WTC11 (cell line): ENCODE measurements at regions not wholly inside any gene's neighbourhood (a gene's known extent, or its start where the extent isn't known, plus 50 kb on each side); places are given as distances from the start of the nearest gene placed in this dataset.

ENCODE experiments used
- ATAC-seq: fragments of 200-7000 bp; cut with Tn5 transposase; 2 replicates; pipeline ENCODE4 v1.10.0; 2021; ENCODE audit warnings: mild to moderate bottlenecking, moderate library complexity
- CTCF ChIA-PET: fragments of 300-600 bp; sonication (Branson Sonifier 250); formaldehyde crosslinking; loops from one replicate; lab custom pipeline; 2021; ENCODE audit warnings: antibody characterized with exemption; lab: Charles Lee
- POLR2A ChIA-PET: fragments of 350-600 bp; sonication (Branson Sonifier 250); formaldehyde crosslinking; loops from one replicate; lab custom pipeline; 2021; ENCODE audit warnings: antibody characterized with exemption; lab: Charles Lee
- DNase-seq: peaks from one replicate; pipeline ENCODE4 v3.0.0; 2021; ENCODE audit warnings: low spot score
- H3K27ac Mint-ChIP-seq: 2 replicates; pipeline ENCODE4 v1.8.0; 2021; ENCODE audit warnings: mixed read lengths
- H3K27me3 Mint-ChIP-seq: 2 replicates; pipeline ENCODE4 v1.8.0; 2021; ENCODE audit warnings: low read depth, mild to moderate bottlenecking, moderate library complexity, mixed read lengths
- H3K36me3 Mint-ChIP-seq: 2 replicates; pipeline ENCODE4 v1.8.0; 2021; ENCODE audit warnings: mixed read lengths
- H3K4me1 Mint-ChIP-seq: 2 replicates; pipeline ENCODE4 v1.8.0; 2022; ENCODE audit warnings: mixed read lengths
- H3K4me3 Mint-ChIP-seq: 2 replicates; pipeline ENCODE4 v1.8.0; 2021; ENCODE audit warnings: mild to moderate bottlenecking, moderate library complexity, mixed read lengths
- H3K9me3 Mint-ChIP-seq: 2 replicates; pipeline ENCODE4 v1.8.0; 2021; ENCODE audit warnings: mixed read lengths
- CREB1 ChIP-seq: sonication (generic); formaldehyde crosslinking; IDR thresholded peaks from 2 replicates; pipeline ENCODE4 v1.8.0; 2023; ENCODE audit warnings: mild to moderate bottlenecking, missing genetic modification reagents
- CREM ChIP-seq: sonication (generic); formaldehyde crosslinking; IDR thresholded peaks from 2 replicates; pipeline ENCODE4 v1.8.1; 2022; ENCODE audit warnings: mild to moderate bottlenecking, missing genetic modification reagents, moderate library complexity
- IRF2 ChIP-seq: sonication (generic); formaldehyde crosslinking; IDR thresholded peaks from 2 replicates; pipeline ENCODE4 v1.8.0; 2022; ENCODE audit warnings: low read depth, missing genetic modification reagents, borderline replicate concordance
- JAZF1 ChIP-seq: fragments of 250-450 bp; sonication (Bioruptor Pico); IDR thresholded peaks from 2 replicates; pipeline ENCODE4 v1.9.0; 2021; ENCODE audit warnings: moderate library complexity, mild to moderate bottlenecking, inconsistent platforms
- NFYB ChIP-seq: sonication (generic); formaldehyde crosslinking; conservative IDR thresholded peaks from 2 replicates; pipeline ENCODE4 v1.8.0; 2022; ENCODE audit warnings: low read depth, missing genetic modification reagents
- NR1H2 ChIP-seq: sonication (generic); formaldehyde crosslinking; IDR thresholded peaks from 2 replicates; pipeline ENCODE4 v1.9.0; 2021; ENCODE audit warnings: mild to moderate bottlenecking, moderate library complexity, missing genetic modification reagents
- PRRX2 ChIP-seq: fragments of 250-450 bp; sonication (Bioruptor Pico); IDR thresholded peaks from 2 replicates; pipeline ENCODE4 v1.8.0; 2021; ENCODE audit warnings: mild to moderate bottlenecking
- SMAD4 ChIP-seq: sonication (generic); formaldehyde crosslinking; IDR thresholded peaks from 2 replicates; pipeline ENCODE4 v1.8.0; 2022; ENCODE audit warnings: mild to moderate bottlenecking, missing genetic modification reagents
- ZNF232 ChIP-seq: sonication (generic); formaldehyde crosslinking; IDR thresholded peaks from 2 replicates; pipeline ENCODE4 v1.8.0; 2022; ENCODE audit warnings: mild to moderate bottlenecking, missing genetic modification reagents
- TF ChIP-seq, protein P1 (sequence below): fragments of 200-600 bp; IDR thresholded peaks from 2 replicates; pipeline ENCODE4 v1.8.0; 2022; ENCODE audit warnings: antibody characterized with exemption
- TF ChIP-seq, protein P2 (sequence below): sonication (generic); formaldehyde crosslinking; IDR thresholded peaks from 2 replicates; pipeline ENCODE4 v1.8.1; 2023; ENCODE audit warnings: mild to moderate bottlenecking, missing genetic modification reagents
- TF ChIP-seq, protein P3 (sequence below): sonication (generic); formaldehyde crosslinking; IDR thresholded peaks from 2 replicates; pipeline ENCODE4 v1.8.0; 2022; ENCODE audit warnings: mild to moderate bottlenecking, missing genetic modification reagents
- TF ChIP-seq, protein P4 (sequence below): sonication (generic); formaldehyde crosslinking; IDR thresholded peaks from 2 replicates; pipeline ENCODE4 v1.8.1; 2022; ENCODE audit warnings: mild to moderate bottlenecking, moderate library complexity, missing genetic modification reagents
- TF ChIP-seq, protein P5 (sequence below): fragments of 250-450 bp; sonication (Bioruptor Pico); IDR thresholded peaks from 2 replicates; pipeline ENCODE4 v1.9.0; 2021; ENCODE audit warnings: mild to moderate bottlenecking
- TF ChIP-seq, protein P6 (sequence below): sonication (generic); formaldehyde crosslinking; conservative IDR thresholded peaks from 2 replicates; pipeline ENCODE4 v1.8.1; 2023; ENCODE audit warnings: mild to moderate bottlenecking, low read depth, missing genetic modification reagents, moderate library complexity
- TF ChIP-seq, protein P7 (sequence below): sonication (generic); formaldehyde crosslinking; IDR thresholded peaks from 2 replicates; pipeline ENCODE4 v1.8.0; 2022; ENCODE audit warnings: mild to moderate bottlenecking, missing genetic modification reagents
- TF ChIP-seq, protein P8 (sequence below): sonication (generic); formaldehyde crosslinking; IDR thresholded peaks from 2 replicates; pipeline ENCODE4 v1.8.0; 2022; ENCODE audit warnings: mild to moderate bottlenecking, missing genetic modification reagents
- TF ChIP-seq, protein P9 (sequence below): sonication (generic); formaldehyde crosslinking; IDR thresholded peaks from 2 replicates; pipeline ENCODE4 v1.8.1; 2022; ENCODE audit warnings: mild to moderate bottlenecking, missing genetic modification reagents, moderate library complexity, borderline replicate concordance
- TF ChIP-seq, protein P10 (sequence below): fragments of 250-450 bp; sonication (Bioruptor Pico); IDR thresholded peaks from 2 replicates; pipeline ENCODE4 v1.9.0; 2021; ENCODE audit warnings: moderate library complexity, mild to moderate bottlenecking, inconsistent platforms, borderline replicate concordance

DNA sequence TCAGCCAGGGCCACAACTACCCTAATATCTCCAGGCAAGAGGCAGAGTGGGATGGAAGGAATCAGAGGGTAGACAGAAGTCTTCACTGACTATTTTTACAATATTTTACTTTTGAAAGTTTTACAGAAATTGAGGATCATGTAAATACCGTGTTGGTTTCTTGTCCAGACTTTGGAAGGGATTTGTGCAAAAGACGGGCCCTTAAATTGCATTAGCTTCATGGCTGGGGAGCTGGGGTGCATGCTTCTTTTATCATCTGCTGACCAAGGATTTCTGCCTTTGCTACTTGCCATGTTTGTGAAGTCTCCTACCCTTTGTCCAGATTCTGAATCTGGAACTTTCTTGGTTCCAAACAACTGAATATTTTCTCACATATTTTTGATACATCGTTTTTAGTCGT, 107.7 kb upstream of the GRIN3A start:
- POLR2A ChIA-PET = no interaction called here
- no peaks in the 10 kb centered on the region for H3K9me3 Mint-ChIP-seq
- no peak for DNase-seq
- no peaks in the 10 kb centered on the region for H3K27me3 Mint-ChIP-seq
- ATAC-seq = no peak
- no peaks in the 10 kb centered on the region for H3K36me3 Mint-ChIP-seq
- 0 out of 2 replicates have a peak, but pooled peaks cover 5% of the 10 kb centered on the region for H3K4me1 Mint-ChIP-seq
- H3K27ac Mint-ChIP-seq = no peak overlapping the region
- no peak overlapping the region for H3K4me3 Mint-ChIP-seq
- TF ChIP-seq ZNF232 (CRISPR knock-in tag) (no peak), JAZF1 (CRISPR knock-in tag) (no peak), NR1H2 (CRISPR knock-in tag) (no peak), NFYB (no peak), CREB1 (no peak), CREM (CRISPR knock-in tag) (no peak), IRF2 (no peak), PRRX2 (CRISPR knock-in tag) (no peak)
- TF ChIP-seq, protein P1, sequence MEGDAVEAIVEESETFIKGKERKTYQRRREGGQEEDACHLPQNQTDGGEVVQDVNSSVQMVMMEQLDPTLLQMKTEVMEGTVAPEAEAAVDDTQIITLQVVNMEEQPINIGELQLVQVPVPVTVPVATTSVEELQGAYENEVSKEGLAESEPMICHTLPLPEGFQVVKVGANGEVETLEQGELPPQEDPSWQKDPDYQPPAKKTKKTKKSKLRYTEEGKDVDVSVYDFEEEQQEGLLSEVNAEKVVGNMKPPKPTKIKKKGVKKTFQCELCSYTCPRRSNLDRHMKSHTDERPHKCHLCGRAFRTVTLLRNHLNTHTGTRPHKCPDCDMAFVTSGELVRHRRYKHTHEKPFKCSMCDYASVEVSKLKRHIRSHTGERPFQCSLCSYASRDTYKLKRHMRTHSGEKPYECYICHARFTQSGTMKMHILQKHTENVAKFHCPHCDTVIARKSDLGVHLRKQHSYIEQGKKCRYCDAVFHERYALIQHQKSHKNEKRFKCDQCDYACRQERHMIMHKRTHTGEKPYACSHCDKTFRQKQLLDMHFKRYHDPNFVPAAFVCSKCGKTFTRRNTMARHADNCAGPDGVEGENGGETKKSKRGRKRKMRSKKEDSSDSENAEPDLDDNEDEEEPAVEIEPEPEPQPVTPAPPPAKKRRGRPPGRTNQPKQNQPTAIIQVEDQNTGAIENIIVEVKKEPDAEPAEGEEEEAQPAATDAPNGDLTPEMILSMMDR = no peak
- TF ChIP-seq, protein P2, sequence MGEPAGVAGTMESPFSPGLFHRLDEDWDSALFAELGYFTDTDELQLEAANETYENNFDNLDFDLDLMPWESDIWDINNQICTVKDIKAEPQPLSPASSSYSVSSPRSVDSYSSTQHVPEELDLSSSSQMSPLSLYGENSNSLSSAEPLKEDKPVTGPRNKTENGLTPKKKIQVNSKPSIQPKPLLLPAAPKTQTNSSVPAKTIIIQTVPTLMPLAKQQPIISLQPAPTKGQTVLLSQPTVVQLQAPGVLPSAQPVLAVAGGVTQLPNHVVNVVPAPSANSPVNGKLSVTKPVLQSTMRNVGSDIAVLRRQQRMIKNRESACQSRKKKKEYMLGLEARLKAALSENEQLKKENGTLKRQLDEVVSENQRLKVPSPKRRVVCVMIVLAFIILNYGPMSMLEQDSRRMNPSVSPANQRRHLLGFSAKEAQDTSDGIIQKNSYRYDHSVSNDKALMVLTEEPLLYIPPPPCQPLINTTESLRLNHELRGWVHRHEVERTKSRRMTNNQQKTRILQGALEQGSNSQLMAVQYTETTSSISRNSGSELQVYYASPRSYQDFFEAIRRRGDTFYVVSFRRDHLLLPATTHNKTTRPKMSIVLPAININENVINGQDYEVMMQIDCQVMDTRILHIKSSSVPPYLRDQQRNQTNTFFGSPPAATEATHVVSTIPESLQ (CRISPR knock-in tag) = no peak
- TF ChIP-seq, protein P3, sequence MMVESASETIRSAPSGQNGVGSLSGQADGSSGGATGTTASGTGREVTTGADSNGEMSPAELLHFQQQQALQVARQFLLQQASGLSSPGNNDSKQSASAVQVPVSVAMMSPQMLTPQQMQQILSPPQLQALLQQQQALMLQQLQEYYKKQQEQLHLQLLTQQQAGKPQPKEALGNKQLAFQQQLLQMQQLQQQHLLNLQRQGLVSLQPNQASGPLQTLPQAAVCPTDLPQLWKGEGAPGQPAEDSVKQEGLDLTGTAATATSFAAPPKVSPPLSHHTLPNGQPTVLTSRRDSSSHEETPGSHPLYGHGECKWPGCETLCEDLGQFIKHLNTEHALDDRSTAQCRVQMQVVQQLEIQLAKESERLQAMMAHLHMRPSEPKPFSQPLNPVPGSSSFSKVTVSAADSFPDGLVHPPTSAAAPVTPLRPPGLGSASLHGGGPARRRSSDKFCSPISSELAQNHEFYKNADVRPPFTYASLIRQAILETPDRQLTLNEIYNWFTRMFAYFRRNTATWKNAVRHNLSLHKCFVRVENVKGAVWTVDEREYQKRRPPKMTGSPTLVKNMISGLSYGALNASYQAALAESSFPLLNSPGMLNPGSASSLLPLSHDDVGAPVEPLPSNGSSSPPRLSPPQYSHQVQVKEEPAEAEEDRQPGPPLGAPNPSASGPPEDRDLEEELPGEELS (CRISPR knock-in tag) = no peak
- CTCF ChIA-PET = no interaction called here

DNA sequence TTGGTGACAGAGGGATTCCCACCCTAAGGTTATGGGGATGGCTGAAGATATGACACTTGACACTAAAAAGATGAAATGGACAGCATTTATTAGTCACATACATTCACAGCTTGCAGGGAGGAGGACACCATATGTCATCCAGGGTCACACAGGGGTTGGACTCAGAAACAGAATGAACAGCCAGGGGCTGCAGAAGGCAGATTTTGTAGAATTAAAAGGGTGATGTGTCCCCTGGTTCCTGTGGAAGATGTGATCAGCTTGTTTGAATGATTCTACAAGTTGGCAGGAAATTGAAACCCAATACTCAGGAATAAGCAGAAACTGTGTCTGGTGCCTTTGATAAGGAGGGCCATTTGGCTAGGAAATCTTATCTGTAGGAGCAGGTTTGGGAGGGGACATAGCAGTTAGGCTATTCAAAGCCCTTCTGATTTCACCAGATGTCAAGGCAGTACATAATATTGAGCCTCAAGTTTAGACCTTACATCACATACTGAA, 102.3 kb upstream of the GRIN3A start:
- Mint-ChIP-seq H3K4me3 (no peak overlapping the region), H3K9me3 (peaks cover 3% of the 10 kb centered on the region), H3K27ac (no peak overlapping the region), H3K4me1 (0 out of 2 replicates have a peak, but pooled peaks cover 5% of the 10 kb centered on the region), H3K27me3 (no peaks in the 10 kb centered on the region; the same call in 1 of the 2 replicates), H3K36me3 (no peaks in the 10 kb centered on the region)
- ChIA-PET CTCF (no interaction called here), POLR2A (no interaction called here)
- no peak for DNase-seq
- ATAC-seq = no peak
- TF ChIP-seq CREM (CRISPR knock-in tag) (no peak), SMAD4 (CRISPR knock-in tag) (no peak)
- TF ChIP-seq, protein P4, sequence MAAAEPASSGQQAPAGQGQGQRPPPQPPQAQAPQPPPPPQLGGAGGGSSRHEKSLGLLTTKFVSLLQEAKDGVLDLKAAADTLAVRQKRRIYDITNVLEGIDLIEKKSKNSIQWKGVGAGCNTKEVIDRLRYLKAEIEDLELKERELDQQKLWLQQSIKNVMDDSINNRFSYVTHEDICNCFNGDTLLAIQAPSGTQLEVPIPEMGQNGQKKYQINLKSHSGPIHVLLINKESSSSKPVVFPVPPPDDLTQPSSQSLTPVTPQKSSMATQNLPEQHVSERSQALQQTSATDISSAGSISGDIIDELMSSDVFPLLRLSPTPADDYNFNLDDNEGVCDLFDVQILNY (CRISPR knock-in tag) = no peak
- TF ChIP-seq, protein P5, sequence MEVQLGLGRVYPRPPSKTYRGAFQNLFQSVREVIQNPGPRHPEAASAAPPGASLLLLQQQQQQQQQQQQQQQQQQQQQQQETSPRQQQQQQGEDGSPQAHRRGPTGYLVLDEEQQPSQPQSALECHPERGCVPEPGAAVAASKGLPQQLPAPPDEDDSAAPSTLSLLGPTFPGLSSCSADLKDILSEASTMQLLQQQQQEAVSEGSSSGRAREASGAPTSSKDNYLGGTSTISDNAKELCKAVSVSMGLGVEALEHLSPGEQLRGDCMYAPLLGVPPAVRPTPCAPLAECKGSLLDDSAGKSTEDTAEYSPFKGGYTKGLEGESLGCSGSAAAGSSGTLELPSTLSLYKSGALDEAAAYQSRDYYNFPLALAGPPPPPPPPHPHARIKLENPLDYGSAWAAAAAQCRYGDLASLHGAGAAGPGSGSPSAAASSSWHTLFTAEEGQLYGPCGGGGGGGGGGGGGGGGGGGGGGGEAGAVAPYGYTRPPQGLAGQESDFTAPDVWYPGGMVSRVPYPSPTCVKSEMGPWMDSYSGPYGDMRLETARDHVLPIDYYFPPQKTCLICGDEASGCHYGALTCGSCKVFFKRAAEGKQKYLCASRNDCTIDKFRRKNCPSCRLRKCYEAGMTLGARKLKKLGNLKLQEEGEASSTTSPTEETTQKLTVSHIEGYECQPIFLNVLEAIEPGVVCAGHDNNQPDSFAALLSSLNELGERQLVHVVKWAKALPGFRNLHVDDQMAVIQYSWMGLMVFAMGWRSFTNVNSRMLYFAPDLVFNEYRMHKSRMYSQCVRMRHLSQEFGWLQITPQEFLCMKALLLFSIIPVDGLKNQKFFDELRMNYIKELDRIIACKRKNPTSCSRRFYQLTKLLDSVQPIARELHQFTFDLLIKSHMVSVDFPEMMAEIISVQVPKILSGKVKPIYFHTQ (CRISPR knock-in tag) = no peak
- TF ChIP-seq, protein P6, sequence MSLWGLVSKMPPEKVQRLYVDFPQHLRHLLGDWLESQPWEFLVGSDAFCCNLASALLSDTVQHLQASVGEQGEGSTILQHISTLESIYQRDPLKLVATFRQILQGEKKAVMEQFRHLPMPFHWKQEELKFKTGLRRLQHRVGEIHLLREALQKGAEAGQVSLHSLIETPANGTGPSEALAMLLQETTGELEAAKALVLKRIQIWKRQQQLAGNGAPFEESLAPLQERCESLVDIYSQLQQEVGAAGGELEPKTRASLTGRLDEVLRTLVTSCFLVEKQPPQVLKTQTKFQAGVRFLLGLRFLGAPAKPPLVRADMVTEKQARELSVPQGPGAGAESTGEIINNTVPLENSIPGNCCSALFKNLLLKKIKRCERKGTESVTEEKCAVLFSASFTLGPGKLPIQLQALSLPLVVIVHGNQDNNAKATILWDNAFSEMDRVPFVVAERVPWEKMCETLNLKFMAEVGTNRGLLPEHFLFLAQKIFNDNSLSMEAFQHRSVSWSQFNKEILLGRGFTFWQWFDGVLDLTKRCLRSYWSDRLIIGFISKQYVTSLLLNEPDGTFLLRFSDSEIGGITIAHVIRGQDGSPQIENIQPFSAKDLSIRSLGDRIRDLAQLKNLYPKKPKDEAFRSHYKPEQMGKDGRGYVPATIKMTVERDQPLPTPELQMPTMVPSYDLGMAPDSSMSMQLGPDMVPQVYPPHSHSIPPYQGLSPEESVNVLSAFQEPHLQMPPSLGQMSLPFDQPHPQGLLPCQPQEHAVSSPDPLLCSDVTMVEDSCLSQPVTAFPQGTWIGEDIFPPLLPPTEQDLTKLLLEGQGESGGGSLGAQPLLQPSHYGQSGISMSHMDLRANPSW (CRISPR knock-in tag) = no peak
- TF ChIP-seq, protein P7, sequence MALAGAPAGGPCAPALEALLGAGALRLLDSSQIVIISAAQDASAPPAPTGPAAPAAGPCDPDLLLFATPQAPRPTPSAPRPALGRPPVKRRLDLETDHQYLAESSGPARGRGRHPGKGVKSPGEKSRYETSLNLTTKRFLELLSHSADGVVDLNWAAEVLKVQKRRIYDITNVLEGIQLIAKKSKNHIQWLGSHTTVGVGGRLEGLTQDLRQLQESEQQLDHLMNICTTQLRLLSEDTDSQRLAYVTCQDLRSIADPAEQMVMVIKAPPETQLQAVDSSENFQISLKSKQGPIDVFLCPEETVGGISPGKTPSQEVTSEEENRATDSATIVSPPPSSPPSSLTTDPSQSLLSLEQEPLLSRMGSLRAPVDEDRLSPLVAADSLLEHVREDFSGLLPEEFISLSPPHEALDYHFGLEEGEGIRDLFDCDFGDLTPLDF = no peak
- TF ChIP-seq, protein P8, sequence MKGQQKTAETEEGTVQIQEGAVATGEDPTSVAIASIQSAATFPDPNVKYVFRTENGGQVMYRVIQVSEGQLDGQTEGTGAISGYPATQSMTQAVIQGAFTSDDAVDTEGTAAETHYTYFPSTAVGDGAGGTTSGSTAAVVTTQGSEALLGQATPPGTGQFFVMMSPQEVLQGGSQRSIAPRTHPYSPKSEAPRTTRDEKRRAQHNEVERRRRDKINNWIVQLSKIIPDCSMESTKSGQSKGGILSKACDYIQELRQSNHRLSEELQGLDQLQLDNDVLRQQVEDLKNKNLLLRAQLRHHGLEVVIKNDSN = no peak
- TF ChIP-seq, protein P9, sequence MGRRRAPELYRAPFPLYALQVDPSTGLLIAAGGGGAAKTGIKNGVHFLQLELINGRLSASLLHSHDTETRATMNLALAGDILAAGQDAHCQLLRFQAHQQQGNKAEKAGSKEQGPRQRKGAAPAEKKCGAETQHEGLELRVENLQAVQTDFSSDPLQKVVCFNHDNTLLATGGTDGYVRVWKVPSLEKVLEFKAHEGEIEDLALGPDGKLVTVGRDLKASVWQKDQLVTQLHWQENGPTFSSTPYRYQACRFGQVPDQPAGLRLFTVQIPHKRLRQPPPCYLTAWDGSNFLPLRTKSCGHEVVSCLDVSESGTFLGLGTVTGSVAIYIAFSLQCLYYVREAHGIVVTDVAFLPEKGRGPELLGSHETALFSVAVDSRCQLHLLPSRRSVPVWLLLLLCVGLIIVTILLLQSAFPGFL = no peak
- TF ChIP-seq, protein P10, sequence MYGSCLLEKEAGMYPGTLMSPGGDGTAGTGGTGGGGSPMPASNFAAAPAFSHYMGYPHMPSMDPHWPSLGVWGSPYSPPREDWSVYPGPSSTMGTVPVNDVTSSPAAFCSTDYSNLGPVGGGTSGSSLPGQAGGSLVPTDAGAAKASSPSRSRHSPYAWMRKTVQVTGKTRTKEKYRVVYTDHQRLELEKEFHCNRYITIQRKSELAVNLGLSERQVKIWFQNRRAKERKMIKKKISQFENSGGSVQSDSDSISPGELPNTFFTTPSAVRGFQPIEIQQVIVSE = no peak
